GM23248 (cell line): ENCODE measurements at regions not wholly inside any gene's neighbourhood (a gene's known extent, or its start where the extent isn't known, plus 50 kb on each side); places are given as distances from the start of the nearest gene placed in this dataset.

Experiments used
- DNase-seq: peaks from one replicate; pipeline ENCODE4 v3.0.0-alpha.2; 2015
- H2AFZ ChIP-seq: fragments of 200-600 bp; sonication (generic); 2 replicates; pipeline ENCODE4 v1.6.1; 2016; ENCODE audit warnings: antibody characterized with exemption
- H3F3A ChIP-seq: fragments of 200-600 bp; sonication (generic); 2 replicates; pipeline ENCODE4 v1.6.1; 2016; ENCODE audit warnings: mild to moderate bottlenecking, antibody characterized with exemption, mixed run types; ENCODE audit not compliant: insufficient read depth
- H3K27ac ChIP-seq: fragments of 200-600 bp; sonication (generic); 2 replicates; pipeline ENCODE4 v1.5.1; 2016; ENCODE audit warnings: mild to moderate bottlenecking
- H3K27me3 ChIP-seq: fragments of 200-600 bp; sonication (generic); replicated peaks from 2 replicates; pipeline ENCODE4 v1.6.1; 2016; ENCODE audit warnings: mild to moderate bottlenecking; ENCODE audit not compliant: insufficient read depth
- H3K36me3 ChIP-seq: fragments of 200-600 bp; sonication (generic); 2 replicates; pipeline ENCODE4 v1.6.1; 2016; ENCODE audit warnings: low read depth, mild to moderate bottlenecking
- H3K4me1 ChIP-seq: fragments of 200-600 bp; sonication (generic); 2 replicates; pipeline ENCODE4 v1.6.1; 2016; ENCODE audit warnings: mild to moderate bottlenecking; ENCODE audit not compliant: insufficient read depth
- H3K4me2 ChIP-seq: fragments of 200-600 bp; sonication (generic); one replicate; pipeline ENCODE4 v1.6.1; 2016; ENCODE audit warnings: mild to moderate bottlenecking; ENCODE audit not compliant: unreplicated experiment
- H3K4me3 ChIP-seq: fragments of 200-600 bp; sonication (generic); 2 replicates; pipeline ENCODE4 v1.5.1; 2016; ENCODE audit warnings: mild to moderate bottlenecking
- H3K79me2 ChIP-seq: fragments of 200-600 bp; sonication (generic); 2 replicates; pipeline ENCODE4 v1.6.1; 2016; ENCODE audit warnings: mild to moderate bottlenecking; ENCODE audit not compliant: insufficient read depth
- H3K9ac ChIP-seq: fragments of 200-600 bp; sonication (generic); 2 replicates; pipeline ENCODE4 v1.6.1; 2016; ENCODE audit warnings: mild to moderate bottlenecking
- H3K9me2 ChIP-seq: fragments of 200-600 bp; sonication (generic); 2 replicates; pipeline ENCODE4 v1.6.1; 2016; ENCODE audit warnings: mixed run types, mild to moderate bottlenecking, moderate library complexity; ENCODE audit not compliant: insufficient read depth
- H3K9me3 ChIP-seq: fragments of 200-600 bp; sonication (generic); one replicate; pipeline ENCODE4 v1.6.1; 2017; ENCODE audit warnings: low read depth
- H4K20me1 ChIP-seq: fragments of 200-600 bp; sonication (generic); 2 replicates; pipeline ENCODE4 v1.6.0; 2016; ENCODE audit not compliant: insufficient read depth
- EZH2 ChIP-seq: fragments of 200-600 bp; sonication (generic); IDR thresholded peaks from 2 replicates; pipeline ENCODE4 v1.6.1; 2018; ENCODE audit warnings: antibody characterized with exemption, mild to moderate bottlenecking; ENCODE audit not compliant: insufficient read depth, poor library complexity, severe bottlenecking
- EZH2phosphoT487 ChIP-seq: fragments of 200-600 bp; sonication (generic); IDR thresholded peaks from 2 replicates; pipeline ENCODE4 v1.6.1; 2018; ENCODE audit warnings: antibody characterized with exemption, moderate library complexity, mild to moderate bottlenecking, low read depth; ENCODE audit not compliant: insufficient read depth
- WGBS, 2 experiments: methylation state at CpG; one replicate each; pipeline ENCODE4 v1.1.6; 2015 to 2017; ENCODE audit warnings: low lambda C conversion rate in 2 of 2, low coverage in 1 of 2; ENCODE audit errors: missing lambda C conversion rate in 2 of 2; 5-methylcytosine and 5-hydroxymethylcytosine counted together
- in situ Hi-C: fragments of 300-500 bp; cut with MboI; formaldehyde crosslinking; loops from 2 replicates; pipeline ENCODE4 v1.15.0; 2020

DNA sequence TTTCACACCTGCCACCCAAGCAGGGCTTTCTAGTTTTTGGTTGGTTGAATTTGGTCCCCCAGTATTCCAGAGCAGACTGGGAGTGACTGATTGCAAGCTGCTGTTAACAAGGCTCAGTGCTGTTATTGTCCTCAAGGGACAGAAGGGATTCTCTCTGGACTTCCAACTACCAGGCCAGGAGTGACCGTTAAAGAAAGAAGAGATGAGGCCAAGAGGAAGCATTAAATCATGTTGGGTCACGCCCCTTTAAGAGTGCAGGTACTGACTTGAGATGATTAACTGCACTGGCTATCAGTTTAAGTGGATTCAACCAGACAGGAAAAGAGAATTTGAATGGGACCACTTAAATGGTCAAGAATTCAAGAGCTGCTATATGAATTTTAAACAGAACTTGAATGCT, 220.8 kb upstream of the PCSK5 start:
- H3K27ac ChIP-seq, result no peak overlapping the region
- no peak for DNase-seq
- H3K79me2 ChIP-seq, result no peaks in the 10 kb centered on the region
- no peak overlapping the region for H2AFZ ChIP-seq
- H3K9me3 ChIP-seq, result no peaks in the 10 kb centered on the region
- H3F3A ChIP-seq, result no peaks in the 10 kb centered on the region
- H3K9ac ChIP-seq, result no peak overlapping the region
- in situ Hi-C loops, result no loop called here
- no peaks in the 10 kb centered on the region for H3K36me3 ChIP-seq
- no peaks in the 10 kb centered on the region for H3K9me2 ChIP-seq
- H3K27me3 ChIP-seq, result no peaks in the 10 kb centered on the region
- TF ChIP-seq EZH2phosphoT487 (no peak), EZH2 (no peak)
- 23 to 31% methylated on average over 2 of the region's 2 CpGs for WGBS, 2 experiments
- no peaks in the 10 kb centered on the region for H4K20me1 ChIP-seq
- no peak overlapping the region for H3K4me2 ChIP-seq
- H3K4me1 ChIP-seq, result no peaks in the 10 kb centered on the region
- no peak overlapping the region for H3K4me3 ChIP-seq

DNA sequence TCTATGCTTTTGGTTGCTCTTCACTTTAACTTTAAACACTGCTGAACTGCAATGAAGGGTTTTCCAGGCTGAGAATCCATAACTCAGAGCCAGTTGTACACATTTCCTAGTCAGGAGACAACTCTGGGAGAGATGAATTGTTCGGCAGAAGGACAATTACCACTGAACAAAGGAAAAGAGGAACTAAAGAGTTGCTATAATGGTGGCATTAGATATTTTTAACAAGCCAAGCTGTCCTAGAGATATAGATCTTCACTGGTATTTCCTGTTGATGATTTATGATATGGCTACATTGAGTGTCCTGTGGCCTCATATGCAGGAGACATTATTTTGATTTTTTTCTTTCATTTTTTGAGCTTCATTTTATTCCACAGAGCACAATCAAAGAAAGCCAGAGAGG, 219.1 kb upstream of the PCSK5 start:
- Histone ChIP-seq H3K9me3 (no peaks in the 10 kb centered on the region), H3F3A (no peaks in the 10 kb centered on the region), H3K27me3 (no peaks in the 10 kb centered on the region), H3K4me3 (no peak overlapping the region), H3K79me2 (no peaks in the 10 kb centered on the region), H2AFZ (no peak overlapping the region), H3K9ac (no peak overlapping the region), H3K36me3 (no peaks in the 10 kb centered on the region), H3K4me2 (no peak overlapping the region), H3K4me1 (no peaks in the 10 kb centered on the region), H4K20me1 (no peaks in the 10 kb centered on the region), H3K27ac (no peak overlapping the region), H3K9me2 (no peaks in the 10 kb centered on the region)
- WGBS, 2 experiments, result 56 to 75% methylated on average over 1 of the region's 1 CpG
- no peak for DNase-seq
- TF ChIP-seq EZH2 (no peak), EZH2phosphoT487 (no peak)
- in situ Hi-C loops, result no loop called here

DNA sequence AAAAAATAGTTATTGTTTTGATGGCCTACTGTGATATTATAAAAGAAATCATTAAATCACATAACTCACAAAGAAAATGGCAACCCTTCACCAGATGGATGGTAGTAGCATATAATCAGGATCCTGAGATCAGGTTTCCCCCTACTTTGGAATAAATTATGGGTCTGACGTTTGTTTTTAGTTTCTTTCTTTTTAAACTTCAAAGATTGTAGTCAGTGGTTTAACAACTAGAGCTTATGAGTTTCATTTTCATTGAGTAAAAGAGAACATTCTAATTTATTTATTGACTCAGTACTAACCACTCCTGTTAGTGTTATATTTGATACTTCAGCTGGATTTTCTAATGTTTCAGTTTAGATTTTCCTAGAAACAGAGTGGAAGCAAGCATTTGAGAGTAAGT, 218.0 kb upstream of the PCSK5 start:
- H4K20me1 ChIP-seq, result no peaks in the 10 kb centered on the region
- in situ Hi-C loops, result no loop called here
- WGBS, 2 experiments, result 0 to 2% methylated on average over 1 of the region's 1 CpG

DNA sequence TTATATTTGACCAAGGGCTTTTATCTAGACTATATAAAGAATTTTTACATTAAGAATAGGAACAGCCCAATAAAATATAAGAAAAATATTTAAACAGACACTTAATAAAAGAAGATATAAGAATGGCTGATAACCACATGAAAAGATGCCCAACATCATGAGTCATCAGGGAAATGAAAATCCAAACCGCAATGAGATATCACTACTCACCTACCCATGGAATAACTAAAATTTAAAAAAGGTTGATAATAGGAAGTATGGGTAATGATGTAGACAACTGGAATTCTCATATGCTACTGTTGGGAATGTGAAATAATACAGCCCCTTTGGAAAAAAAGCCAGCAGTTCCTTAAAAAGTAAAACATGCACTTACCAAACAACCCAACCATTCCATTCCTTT, 206.9 kb upstream of the PCSK5 start:
- no peaks in the 10 kb centered on the region for H3F3A ChIP-seq
- H3K4me1 ChIP-seq, result no peaks in the 10 kb centered on the region
- DNase-seq, result no peak
- in situ Hi-C loops, result no loop called here
- H3K27me3 ChIP-seq, result no peaks in the 10 kb centered on the region
- no peak overlapping the region for H3K9ac ChIP-seq
- WGBS, 2 experiments, result 68 to 71% methylated on average over 1 of the region's 1 CpG
- H3K36me3 ChIP-seq, result no peaks in the 10 kb centered on the region
- H3K9me3 ChIP-seq, result no peaks in the 10 kb centered on the region
- H3K27ac ChIP-seq, result no peak overlapping the region
- no peak for TF ChIP-seq EZH2phosphoT487
- no peak for TF ChIP-seq EZH2
- no peaks in the 10 kb centered on the region for H4K20me1 ChIP-seq
- H2AFZ ChIP-seq, result no peak overlapping the region
- H3K79me2 ChIP-seq, result no peaks in the 10 kb centered on the region
- H3K4me3 ChIP-seq, result no peak overlapping the region
- H3K9me2 ChIP-seq, result no peaks in the 10 kb centered on the region
- H3K4me2 ChIP-seq, result no peak overlapping the region

More for the DNA sequence above, 218.0 kb upstream of the PCSK5 start:
- Histone ChIP-seq H3K9ac (no peak overlapping the region), H2AFZ (no peak overlapping the region), H3K27ac (no peak overlapping the region), H3K27me3 (no peaks in the 10 kb centered on the region), H3F3A (no peaks in the 10 kb centered on the region), H3K9me2 (no peaks in the 10 kb centered on the region), H3K79me2 (no peaks in the 10 kb centered on the region), H3K36me3 (no peaks in the 10 kb centered on the region), H3K4me2 (no peak overlapping the region), H3K4me3 (no peak overlapping the region), H3K4me1 (no peaks in the 10 kb centered on the region), H3K9me3 (no peaks in the 10 kb centered on the region)
- no peak for DNase-seq
- TF ChIP-seq EZH2phosphoT487, result no peak
- no peak for TF ChIP-seq EZH2

DNA sequence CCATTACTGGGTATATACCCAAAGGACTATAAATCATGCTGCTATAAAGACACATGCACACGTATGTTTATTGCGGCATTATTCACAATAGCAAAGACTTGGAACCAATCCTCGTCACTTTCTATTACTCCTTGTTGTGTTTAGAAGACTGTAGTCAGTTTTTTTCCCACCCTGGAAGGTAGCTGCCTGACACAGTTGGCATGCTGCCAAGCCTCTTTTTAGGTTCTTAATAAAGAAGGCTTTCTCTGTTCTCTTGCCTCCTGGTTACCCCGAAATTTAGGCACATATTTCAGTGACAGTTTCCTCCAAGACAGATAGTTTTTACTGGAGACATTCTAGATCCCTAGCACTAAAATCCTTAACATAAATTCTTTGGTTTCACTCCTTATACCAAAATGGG, 205.4 kb upstream of the PCSK5 start:
- no peak overlapping the region for H3K4me3 ChIP-seq
- H3K4me2 ChIP-seq, result no peak overlapping the region
- H3F3A ChIP-seq, result no peaks in the 10 kb centered on the region
- H3K36me3 ChIP-seq, result no peaks in the 10 kb centered on the region
- no peak overlapping the region for H2AFZ ChIP-seq
- no peak overlapping the region for H3K27ac ChIP-seq
- H3K9me3 ChIP-seq, result no peaks in the 10 kb centered on the region
- H3K9me2 ChIP-seq, result no peaks in the 10 kb centered on the region
- no peak for TF ChIP-seq EZH2
- TF ChIP-seq EZH2phosphoT487, result no peak
- H3K79me2 ChIP-seq, result no peaks in the 10 kb centered on the region
- in situ Hi-C loops, result no loop called here
- H3K27me3 ChIP-seq, result no peaks in the 10 kb centered on the region
- WGBS, 2 experiments, result 49 to 59% methylated on average over 4 of the region's 4 CpGs
- DNase-seq, result no peak
- no peaks in the 10 kb centered on the region for H3K4me1 ChIP-seq
- H4K20me1 ChIP-seq, result no peaks in the 10 kb centered on the region
- H3K9ac ChIP-seq, result no peak overlapping the region
